Testis (tissue), 2 donors: ENCODE measurements at regions not wholly inside any gene's neighbourhood (a gene's known extent, or its start where the extent isn't known, plus 50 kb on each side); places are given as distances from the start of the nearest gene placed in this dataset.

Experiments used
- CTCF ChIP-seq, 3 experiments: fragments of 450-650 bp in 2 of 3; fragments of 200-600 bp in 1 of 3; sonication (generic) in 1 of 3; IDR thresholded peaks; one replicate each; pipeline ENCODE4 v1.5.1; 2016 to 2019; ENCODE audit warnings: antibody characterized with exemption in 3 of 3, mild to moderate bottlenecking in 2 of 3, moderate library complexity in 1 of 3
- POLR2A ChIP-seq: fragments of 450-650 bp; IDR thresholded peaks from one replicate; pipeline ENCODE4 v1.6.1; 2017; ENCODE audit warnings: antibody characterized with exemption, mild to moderate bottlenecking, moderate library complexity

DNA sequence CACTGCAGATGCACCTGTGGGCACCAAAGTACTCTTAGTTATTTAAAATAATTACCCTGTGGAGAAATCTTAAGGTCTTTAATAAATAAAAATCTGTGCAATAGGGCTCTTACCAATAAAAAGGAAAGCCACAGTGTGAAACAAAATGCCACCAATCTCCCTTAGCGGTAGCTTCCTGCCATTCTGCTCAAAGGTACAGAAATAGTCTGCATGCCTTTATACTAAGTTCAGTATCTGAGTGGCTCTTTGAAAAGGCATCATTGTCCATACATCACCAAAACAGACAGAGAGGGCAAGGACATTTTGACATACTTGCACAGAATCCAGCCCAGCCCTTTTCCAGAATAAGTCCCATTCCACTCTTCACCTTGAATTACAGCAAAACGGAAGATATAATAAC is 161.0 kb downstream of the KLF12 start:
- TF ChIP-seq CTCF (IDR thresholded peaks at IDR 0.05) (no peak), POLR2A (no peak)
